ENCODE measurements at regions not wholly inside any gene's neighbourhood (a gene's known extent, or its start where the extent isn't known, plus 50 kb on each side); places are given as distances from the start of the nearest gene placed in this dataset.

DNA sequence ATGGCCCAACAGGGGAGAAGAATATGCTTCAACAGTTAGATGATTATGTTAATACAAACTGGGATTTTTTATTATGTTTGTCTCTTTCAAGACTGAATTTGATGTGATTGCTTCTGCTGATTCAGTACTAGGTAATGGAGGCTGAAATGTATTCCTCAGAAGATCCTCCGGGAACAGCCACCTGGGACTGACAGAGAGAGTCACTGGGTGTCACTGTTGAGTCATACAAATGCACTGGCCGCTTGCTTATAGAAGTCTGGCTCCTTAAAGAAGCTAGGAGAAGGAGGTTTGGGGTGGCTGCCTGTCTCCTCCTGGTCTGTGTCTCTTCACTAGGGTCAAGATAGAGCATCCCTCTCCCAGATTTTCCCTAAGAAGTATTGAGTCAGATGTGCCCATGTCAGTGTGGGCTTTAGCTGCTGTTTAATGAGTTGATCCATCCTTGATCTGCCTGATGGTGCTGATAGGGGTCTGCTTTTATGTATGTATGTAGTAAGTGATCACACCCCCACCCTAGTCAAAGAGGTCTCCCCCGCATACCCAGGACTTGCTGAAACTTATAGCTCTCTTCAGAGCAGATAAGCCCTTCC is 773.4 kb downstream of the BRINP1 start:
- no peak overlapping the region for H2AFZ ChIP-seq (ENCODE audit: low read length)

DNA sequence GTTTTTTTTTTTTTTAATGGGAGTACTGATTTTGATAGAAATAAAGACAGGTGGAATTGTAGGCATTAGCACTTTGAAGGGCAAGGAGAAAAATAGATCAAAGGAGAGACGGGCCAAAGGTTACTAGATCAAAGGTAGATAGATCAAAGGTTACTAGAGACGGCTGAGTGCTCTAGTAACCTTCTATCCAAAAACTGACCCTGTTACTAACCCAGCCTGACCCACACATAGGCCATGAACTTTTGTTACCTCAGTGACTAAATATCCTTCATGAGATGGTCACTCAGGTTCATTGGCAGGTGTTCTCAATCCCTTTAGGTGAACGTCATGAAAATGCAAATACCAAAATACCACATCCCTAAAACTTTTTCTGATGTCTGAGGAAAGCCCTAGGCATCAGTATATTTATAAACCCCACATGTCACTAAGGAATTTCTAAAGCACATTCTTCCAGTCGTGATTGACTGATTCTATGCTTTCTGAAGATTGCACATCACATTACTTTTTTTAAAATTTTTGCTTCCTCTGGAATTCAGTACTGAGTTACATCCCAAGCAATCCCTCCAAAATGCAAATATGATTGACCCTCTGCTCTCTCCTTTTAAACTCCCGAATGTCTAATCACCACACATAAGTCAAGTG is 772.7 kb downstream of the BRINP1 start:
- H3K4me2 ChIP-seq (ENCODE audit: insufficient read depth, low read length): no peak overlapping the region
- no peak overlapping the region for H3K4me3 ChIP-seq (ENCODE audit: insufficient read depth, low read length)
- H3K27me3 ChIP-seq (ENCODE audit: insufficient read depth, low read length): no peaks in the 10 kb centered on the region
- no peak for DNase-seq (ENCODE audit: insufficient read length, low spot score, missing footprints)
- TF ChIP-seq, protein P1, sequence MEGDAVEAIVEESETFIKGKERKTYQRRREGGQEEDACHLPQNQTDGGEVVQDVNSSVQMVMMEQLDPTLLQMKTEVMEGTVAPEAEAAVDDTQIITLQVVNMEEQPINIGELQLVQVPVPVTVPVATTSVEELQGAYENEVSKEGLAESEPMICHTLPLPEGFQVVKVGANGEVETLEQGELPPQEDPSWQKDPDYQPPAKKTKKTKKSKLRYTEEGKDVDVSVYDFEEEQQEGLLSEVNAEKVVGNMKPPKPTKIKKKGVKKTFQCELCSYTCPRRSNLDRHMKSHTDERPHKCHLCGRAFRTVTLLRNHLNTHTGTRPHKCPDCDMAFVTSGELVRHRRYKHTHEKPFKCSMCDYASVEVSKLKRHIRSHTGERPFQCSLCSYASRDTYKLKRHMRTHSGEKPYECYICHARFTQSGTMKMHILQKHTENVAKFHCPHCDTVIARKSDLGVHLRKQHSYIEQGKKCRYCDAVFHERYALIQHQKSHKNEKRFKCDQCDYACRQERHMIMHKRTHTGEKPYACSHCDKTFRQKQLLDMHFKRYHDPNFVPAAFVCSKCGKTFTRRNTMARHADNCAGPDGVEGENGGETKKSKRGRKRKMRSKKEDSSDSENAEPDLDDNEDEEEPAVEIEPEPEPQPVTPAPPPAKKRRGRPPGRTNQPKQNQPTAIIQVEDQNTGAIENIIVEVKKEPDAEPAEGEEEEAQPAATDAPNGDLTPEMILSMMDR (IDR thresholded peaks at IDR 0.05; ENCODE audit: extremely low read depth, low read depth, low read length): no peak
- H3K79me2 ChIP-seq (ENCODE audit: insufficient read depth, low read length): no peaks in the 10 kb centered on the region
- H3K27ac ChIP-seq (ENCODE audit: low read depth, low read length): no peak overlapping the region
- no peaks in the 10 kb centered on the region for H3K9me3 ChIP-seq (ENCODE audit: low read depth, low read length)
- H4K20me1 ChIP-seq (ENCODE audit: insufficient read depth, low read length): no peaks in the 10 kb centered on the region
- no peaks in the 10 kb centered on the region for H3K4me1 ChIP-seq (ENCODE audit: insufficient read depth, low read length)
- H3K36me3 ChIP-seq (ENCODE audit: insufficient read depth, low read length): no peaks in the 10 kb centered on the region
- H2AFZ ChIP-seq (ENCODE audit: low read length): no peak overlapping the region

More for the DNA sequence above, 773.4 kb downstream of the BRINP1 start:
- Histone ChIP-seq H3K27me3 (ENCODE audit: insufficient read depth, low read length) (no peaks in the 10 kb centered on the region), H4K20me1 (ENCODE audit: insufficient read depth, low read length) (no peaks in the 10 kb centered on the region), H3K9me3 (ENCODE audit: low read depth, low read length) (no peaks in the 10 kb centered on the region), H3K79me2 (ENCODE audit: insufficient read depth, low read length) (no peaks in the 10 kb centered on the region), H3K4me3 (ENCODE audit: insufficient read depth, low read length) (no peak overlapping the region), H3K36me3 (ENCODE audit: insufficient read depth, low read length) (no peaks in the 10 kb centered on the region), H3K27ac (ENCODE audit: low read depth, low read length) (no peak overlapping the region), H3K4me2 (ENCODE audit: insufficient read depth, low read length) (no peak overlapping the region), H3K4me1 (ENCODE audit: insufficient read depth, low read length) (no peaks in the 10 kb centered on the region)
- no peak for DNase-seq (ENCODE audit: insufficient read length, low spot score, missing footprints)
- TF ChIP-seq, protein P1 (IDR thresholded peaks at IDR 0.05; ENCODE audit: extremely low read depth, low read depth, low read length): peak; percentile 42

- no peak overlapping the region for H3K4me2 ChIP-seq (ENCODE audit: insufficient read depth, low read length)
- no peak overlapping the region for H3K27ac ChIP-seq (ENCODE audit: low read depth, low read length)
- TF ChIP-seq, protein P1 (IDR thresholded peaks at IDR 0.05; ENCODE audit: extremely low read depth, low read depth, low read length): no peak
- H3K9me3 ChIP-seq (ENCODE audit: low read depth, low read length): no peaks in the 10 kb centered on the region
- DNase-seq (ENCODE audit: insufficient read length, low spot score, missing footprints): no peak
- no peak overlapping the region for H2AFZ ChIP-seq (ENCODE audit: low read length)
- H3K4me3 ChIP-seq (ENCODE audit: insufficient read depth, low read length): no peak overlapping the region
- H3K79me2 ChIP-seq (ENCODE audit: insufficient read depth, low read length): no peaks in the 10 kb centered on the region
- H3K4me1 ChIP-seq (ENCODE audit: insufficient read depth, low read length): peaks cover 4% of the 10 kb centered on the region
- no peaks in the 10 kb centered on the region for H3K36me3 ChIP-seq (ENCODE audit: insufficient read depth, low read length)
- H4K20me1 ChIP-seq (ENCODE audit: insufficient read depth, low read length): no peaks in the 10 kb centered on the region
- H3K27me3 ChIP-seq (ENCODE audit: insufficient read depth, low read length): no peaks in the 10 kb centered on the region
Measured at GRCh38 chr9:118606668-118607067, 762.6 kb downstream of the BRINP1 start.

- H3K36me3 ChIP-seq (ENCODE audit: insufficient read depth, low read length): no peaks in the 10 kb centered on the region
- H3K9me3 ChIP-seq (ENCODE audit: low read depth, low read length): no peaks in the 10 kb centered on the region
- no peaks in the 10 kb centered on the region for H4K20me1 ChIP-seq (ENCODE audit: insufficient read depth, low read length)
- H3K79me2 ChIP-seq (ENCODE audit: insufficient read depth, low read length): no peaks in the 10 kb centered on the region
- H3K27me3 ChIP-seq (ENCODE audit: insufficient read depth, low read length): no peaks in the 10 kb centered on the region
- peak overlapping the region; percentile 26 for H3K4me2 ChIP-seq (ENCODE audit: insufficient read depth, low read length)
- TF ChIP-seq, protein P1 (IDR thresholded peaks at IDR 0.05; ENCODE audit: extremely low read depth, low read depth, low read length): no peak
- H3K4me1 ChIP-seq (ENCODE audit: insufficient read depth, low read length): peaks cover 4% of the 10 kb centered on the region
- peak overlapping the region; percentile 67 for H3K27ac ChIP-seq (ENCODE audit: low read depth, low read length)
- no peak overlapping the region for H2AFZ ChIP-seq (ENCODE audit: low read length)
- DNase-seq (ENCODE audit: insufficient read length, low spot score, missing footprints): no peak
- no peak overlapping the region for H3K4me3 ChIP-seq (ENCODE audit: insufficient read depth, low read length)
Measured at GRCh38 chr9:118609355-118610044, 759.7 kb downstream of the BRINP1 start.
